OCI-LY1 (cell line): ENCODE measurements at regions not wholly inside any gene's neighbourhood (a gene's known extent, or its start where the extent isn't known, plus 50 kb on each side); places are given as distances from the start of the nearest gene placed in this dataset.

Source experiments
- EZH2 ChIP-seq: fragments of 200-600 bp; sonication (generic), shearing (Covaris generic); IDR thresholded peaks from 2 replicates; pipeline ENCODE4 v1.8.0; 2017; ENCODE audit warnings: borderline replicate concordance, mixed run types, mild to moderate bottlenecking, antibody characterized with exemption, low read length, moderate library complexity, mixed read lengths
- TF ChIP-seq, protein P1 (sequence below): fragments of 200-600 bp; sonication (generic), shearing (Covaris generic); IDR thresholded peaks from 2 replicates; pipeline ENCODE4 v1.5.1; 2017; ENCODE audit warnings: mild to moderate bottlenecking, antibody characterized with exemption, low read length, moderate library complexity, mixed read lengths

DNA sequence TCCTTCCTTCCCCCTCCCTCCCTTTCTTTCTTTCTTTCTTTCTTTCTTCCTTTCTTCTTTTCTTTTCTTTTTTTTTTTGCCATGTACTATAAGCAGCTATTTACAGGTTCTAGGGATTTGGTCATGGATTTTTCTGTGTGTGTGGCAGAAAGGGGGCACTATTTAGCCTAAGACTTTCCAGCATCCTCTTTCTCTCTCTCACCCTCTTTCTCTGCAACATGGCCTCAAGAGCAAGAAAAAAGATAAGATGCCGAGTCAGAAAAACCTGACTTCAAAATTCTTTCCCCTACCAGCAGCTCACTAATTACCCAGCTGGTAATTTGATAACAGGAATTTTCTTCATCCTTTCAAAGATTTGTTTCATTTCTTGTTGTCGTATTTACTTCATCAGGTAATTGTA, 458.3 kb upstream of the ADAMTS5 start:
- TF ChIP-seq EZH2, result no peak
- TF ChIP-seq, protein P1, sequence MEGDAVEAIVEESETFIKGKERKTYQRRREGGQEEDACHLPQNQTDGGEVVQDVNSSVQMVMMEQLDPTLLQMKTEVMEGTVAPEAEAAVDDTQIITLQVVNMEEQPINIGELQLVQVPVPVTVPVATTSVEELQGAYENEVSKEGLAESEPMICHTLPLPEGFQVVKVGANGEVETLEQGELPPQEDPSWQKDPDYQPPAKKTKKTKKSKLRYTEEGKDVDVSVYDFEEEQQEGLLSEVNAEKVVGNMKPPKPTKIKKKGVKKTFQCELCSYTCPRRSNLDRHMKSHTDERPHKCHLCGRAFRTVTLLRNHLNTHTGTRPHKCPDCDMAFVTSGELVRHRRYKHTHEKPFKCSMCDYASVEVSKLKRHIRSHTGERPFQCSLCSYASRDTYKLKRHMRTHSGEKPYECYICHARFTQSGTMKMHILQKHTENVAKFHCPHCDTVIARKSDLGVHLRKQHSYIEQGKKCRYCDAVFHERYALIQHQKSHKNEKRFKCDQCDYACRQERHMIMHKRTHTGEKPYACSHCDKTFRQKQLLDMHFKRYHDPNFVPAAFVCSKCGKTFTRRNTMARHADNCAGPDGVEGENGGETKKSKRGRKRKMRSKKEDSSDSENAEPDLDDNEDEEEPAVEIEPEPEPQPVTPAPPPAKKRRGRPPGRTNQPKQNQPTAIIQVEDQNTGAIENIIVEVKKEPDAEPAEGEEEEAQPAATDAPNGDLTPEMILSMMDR, result no peak
